HG03460 (cell line): ENCODE measurements at regions not wholly inside any gene's neighbourhood (a gene's known extent, or its start where the extent isn't known, plus 50 kb on each side); places are given as distances from the start of the nearest gene placed in this dataset.
"Not testable (repeated sequence)": the region's sequence is repeated elsewhere in the genome, so short reads cannot be mapped to it uniquely, and the experiment has no call there.

Source experiments
- ATAC-seq: cut with Tn5 transposase; IDR thresholded peaks from one replicate; pipeline ENCODE4 v1.9.1; 2021; ENCODE audit not compliant: unreplicated experiment

DNA sequence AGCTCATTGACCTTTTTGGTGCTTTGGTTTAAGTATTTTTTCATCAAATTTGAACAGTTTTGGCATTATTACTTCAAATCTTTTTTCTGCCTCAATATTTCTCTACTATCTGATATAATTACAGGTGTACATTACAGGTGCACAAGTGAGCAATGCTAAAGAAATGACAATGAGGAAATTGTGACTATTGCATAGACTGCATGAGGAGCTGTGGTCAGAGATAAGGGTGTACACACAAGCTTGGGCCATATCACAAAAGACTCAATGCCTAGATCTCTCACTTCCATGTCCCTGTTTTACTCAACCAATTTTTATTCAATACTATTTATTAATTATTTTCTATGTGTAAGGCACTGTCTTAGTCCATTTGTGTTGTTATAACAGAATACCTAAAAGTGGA is 251.0 kb upstream of the UBASH3B start:
- no peak for ATAC-seq

DNA sequence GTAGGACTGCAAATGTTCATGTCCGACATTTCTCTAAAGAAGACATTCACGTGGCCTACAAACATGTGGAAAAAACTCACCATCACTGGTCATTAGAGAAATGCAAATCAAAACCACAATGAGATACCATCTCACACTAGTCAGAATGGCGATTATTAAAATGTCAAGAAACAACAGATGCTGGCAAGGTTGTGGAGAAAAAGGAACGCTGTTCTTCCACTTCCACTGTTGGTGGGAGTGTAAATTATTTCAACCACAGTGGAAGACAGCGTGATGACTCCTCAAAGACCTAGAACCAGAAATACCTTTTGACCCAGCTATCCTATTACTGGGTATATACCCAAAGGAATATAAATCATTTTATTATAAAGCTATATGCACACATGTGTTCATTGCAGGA is 253.9 kb upstream of the UBASH3B start:
- ATAC-seq = not testable (repeated sequence)

DNA sequence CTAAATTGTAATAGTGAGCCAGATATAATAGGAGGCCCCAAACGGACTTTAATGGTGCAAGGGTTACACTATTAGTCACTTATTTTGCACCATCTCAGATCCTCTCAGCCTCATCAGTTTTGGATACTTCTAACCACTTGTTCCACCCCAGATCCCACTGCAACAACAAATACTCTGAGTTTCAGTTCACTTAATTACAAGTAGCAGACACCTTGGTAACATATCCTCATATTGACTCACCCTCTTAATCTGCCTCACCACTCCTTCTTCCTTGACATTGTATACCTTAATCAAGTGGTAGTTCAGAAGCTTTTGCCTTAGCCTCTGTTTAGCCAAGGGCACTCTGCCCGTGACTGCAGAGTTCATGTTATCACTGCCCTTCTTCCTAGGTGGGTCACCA is 256.1 kb upstream of the UBASH3B start:
- ATAC-seq = no peak

DNA sequence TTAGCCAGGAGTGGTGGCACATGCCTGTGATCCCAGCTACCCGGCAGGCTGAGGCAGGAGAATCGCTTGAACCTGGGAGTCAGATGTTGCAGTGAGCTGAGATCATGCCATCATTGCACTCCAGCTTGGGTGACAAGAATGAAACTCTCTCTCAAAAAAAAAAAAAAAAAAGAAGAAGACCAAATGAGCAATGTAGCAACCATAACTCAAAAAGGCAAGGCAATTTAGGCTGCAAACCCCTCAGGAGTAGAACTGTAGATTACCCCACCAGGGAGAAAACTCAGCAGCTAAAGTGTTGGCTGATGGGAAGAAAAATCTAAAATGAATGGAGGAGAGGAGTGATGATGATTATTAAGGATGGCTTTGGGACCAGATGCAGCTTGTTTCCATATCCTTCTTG is 256.7 kb upstream of the UBASH3B start:
- no peak for ATAC-seq

DNA sequence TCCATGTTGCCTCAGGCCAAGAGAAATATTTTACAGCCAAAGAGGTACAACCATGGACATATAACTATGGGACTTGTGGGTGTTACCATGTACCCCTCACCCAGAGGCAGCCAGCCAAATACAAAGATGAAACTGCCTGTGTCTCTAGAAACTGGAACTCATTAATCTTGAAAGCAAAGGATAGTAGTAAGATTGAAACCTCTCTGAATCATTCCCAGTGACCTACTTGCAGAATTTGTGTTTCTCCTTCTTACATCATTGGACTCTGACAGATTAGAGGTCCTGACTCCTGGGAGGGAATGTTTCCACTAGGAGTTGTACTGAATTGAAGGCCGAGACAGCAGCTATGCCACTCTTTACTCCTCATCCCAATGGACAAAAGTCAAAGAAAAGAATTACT is 257.4 kb upstream of the UBASH3B start:
- ATAC-seq = no peak

DNA sequence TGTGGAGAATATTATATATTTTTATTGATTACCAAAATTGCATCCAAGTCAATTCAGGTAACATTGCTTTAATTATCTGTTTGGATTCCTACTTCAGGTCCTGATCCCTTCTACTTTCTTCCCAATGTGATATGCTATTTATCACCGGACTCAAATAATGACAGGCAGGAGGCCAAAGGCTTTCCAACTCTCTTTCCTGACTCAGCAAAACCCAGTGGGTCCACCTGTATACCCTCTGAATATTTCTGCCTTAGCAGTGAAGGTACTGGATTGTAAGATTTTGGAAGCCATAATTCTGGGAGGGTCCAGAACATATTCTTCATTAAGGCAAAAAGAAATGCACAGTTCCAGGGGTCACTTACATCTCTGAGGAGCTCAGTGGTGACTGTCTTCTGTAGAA is 260.2 kb upstream of the UBASH3B start:
- no peak for ATAC-seq

DNA sequence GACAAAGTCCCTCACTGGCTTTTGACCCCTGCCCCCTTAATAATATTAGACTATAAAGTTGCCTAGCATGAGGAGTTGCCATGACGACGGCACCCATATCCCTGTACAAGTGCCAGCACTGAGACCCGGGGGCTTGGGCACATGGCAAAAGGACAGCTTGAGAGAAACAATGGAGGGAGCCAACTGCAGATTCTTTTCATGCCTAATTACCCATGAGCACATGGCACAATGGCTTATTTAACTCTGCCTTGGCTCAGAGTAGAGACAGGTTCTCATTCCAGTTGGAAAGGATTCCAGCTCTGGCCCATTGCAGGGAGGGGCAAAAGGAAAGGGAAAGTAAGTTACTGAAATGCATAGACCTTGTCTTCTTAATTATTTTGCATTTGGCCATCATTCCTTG is 261.2 kb upstream of the UBASH3B start:
- ATAC-seq = no peak

DNA sequence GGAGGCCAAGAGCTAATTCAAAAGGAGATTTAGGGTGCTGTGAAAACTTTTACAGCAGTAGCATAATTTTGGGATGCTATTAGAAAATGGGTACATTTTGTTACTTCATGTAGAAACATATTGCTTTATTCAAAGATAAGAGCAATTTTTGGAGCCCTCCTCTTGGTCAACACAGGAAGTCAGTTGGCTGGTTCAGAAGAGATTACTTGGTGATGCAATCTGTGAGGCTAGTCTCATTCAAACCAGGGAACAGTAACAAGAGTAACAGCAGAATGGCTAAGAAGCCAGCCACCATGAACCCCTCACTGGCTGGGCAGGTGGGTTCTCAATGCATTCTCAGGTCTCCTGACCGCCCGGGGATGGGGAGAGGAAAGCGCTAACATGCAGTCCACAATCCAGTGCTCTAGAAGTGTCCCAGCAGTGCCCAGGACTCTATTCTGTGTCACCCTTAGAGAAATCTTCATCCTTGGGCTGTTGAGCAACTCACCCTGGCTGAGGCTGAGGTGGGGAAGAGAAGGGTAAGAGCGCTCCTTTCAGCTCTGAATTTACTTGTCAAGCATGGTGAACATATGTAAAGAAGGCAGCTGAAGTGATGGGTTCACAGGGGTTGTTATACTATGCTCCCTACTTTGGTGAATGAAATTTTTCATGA is 262.2 kb upstream of the UBASH3B start:
- ATAC-seq = no peak

DNA sequence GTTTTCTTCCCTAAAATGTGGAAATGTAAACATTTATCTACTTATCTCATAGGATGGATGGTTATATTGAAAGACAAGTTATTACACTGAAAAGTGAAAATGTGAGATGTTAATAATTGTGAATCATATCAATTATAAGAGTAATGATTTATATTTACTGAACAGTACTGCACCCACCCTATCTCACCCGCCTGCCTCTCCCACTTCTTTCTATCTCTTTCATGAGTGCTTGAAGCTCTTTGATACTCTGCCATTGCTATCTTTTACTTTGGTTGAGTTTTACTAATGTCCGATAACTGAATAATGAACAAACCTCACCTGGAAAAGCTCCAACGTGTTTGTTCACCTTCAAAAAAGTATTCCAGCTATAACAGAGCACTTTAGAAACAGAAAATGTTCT is 263.0 kb upstream of the UBASH3B start:
- no peak for ATAC-seq

DNA sequence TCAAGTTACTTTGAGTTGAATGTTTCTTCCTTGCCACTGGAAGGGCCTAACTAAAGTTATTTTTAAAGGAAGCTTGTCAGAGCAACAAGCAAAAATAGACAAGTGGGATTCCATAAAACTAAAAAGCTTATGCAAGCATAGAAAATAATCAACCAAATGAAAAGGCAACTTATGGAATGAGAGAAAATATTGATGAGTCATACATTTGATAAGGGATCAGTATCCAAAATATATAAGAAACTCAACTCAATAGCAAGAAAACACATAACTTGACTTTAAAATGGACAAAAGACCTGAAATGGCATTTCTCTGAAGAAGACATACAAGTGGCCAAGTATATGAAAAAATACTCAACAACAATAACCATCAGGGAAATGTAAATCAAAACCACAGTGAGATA is 264.5 kb upstream of the UBASH3B start:
- no peak for ATAC-seq

DNA sequence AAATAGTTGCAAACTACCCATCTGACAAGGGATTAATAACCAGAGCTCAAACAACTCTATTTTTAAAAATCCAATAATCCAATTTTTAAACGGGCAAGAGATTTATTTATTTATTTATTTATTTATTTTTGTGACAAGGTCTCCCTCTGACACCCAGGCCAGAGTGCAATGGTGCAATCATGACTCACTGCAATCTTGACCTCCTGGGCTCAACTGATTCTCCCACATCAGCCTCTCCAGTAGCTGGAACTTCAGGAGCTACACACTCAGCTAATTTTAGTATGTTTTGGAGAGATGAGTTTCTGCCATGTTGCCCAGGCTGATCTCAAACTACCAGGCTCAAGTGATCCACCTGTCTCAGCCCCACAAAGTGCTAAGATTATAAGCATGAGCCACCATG is 267.2 kb upstream of the BLID start:
- ATAC-seq = no peak

DNA sequence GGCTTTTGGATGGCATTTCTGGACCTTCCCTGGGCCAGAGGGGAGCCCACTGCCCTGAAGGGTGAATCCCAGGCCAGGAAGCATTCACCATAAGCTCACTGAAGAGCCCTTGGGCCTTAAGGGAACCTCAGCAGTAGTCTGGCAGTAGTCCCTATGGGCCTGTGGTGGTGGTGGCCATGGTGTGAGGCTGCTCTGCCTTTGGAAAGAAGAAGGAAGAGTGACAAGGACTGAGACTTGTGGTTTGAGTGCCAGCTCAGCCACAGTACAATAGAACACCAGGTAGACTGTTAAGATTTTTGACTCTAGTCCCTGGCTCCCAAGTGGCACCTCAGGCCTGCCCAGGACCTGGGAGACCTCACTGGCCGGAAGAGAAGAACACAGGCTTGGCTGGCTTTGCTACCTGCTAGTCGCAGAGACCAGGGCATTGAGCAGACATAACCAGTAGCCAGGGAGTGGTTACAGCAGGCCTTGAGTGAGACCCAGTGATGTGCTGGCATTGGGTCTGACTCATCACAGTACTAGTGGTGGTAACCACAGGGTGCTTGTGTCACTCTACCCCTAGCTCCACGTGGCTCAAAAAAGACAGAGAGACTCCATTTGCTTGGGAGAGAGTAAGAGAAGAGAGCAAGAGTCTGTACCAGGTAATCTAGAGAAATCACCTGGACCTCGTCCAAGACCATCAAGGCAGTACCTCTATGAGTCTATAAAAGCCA is 259.8 kb upstream of the BLID start:
- no peak for ATAC-seq

DNA sequence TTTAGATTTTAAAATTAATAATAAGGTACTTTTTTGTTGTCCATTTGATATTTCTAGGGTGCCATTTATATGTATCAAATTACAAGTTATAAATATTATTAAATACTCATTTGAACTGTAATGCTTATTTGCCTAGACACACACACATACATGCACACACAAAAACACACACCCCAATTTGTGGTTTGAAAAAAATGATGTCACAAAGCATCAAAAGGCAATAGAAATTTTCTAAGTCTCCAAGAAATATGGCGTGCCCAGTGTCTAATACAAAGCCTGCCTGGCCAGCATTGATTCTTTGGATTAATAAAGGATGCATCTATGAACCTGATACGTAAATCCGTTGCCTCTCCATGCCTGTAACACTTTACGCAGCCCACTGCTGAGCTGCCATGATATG is 252.8 kb upstream of the BLID start:
- no peak for ATAC-seq

DNA sequence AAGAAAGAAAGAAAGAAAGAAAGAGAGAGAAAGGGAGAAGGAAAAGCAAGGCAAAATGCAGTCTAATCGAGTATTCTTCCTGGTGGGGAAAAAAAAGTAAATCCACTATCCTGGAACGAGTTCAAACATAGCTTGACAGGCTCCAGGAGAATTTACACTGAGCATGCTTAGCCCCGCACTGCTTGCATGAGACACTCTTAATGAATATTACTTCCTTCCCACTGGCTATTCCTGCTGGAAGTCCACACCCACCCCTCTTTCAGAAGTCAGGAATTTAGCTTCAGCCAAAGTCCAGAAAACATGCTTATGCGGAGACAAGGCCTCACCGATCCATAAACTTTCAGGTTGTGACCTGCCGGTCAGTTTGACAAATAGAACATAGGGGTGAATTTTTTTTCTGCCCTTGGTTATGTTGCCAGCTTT is 251.8 kb upstream of the BLID start:
- no peak for ATAC-seq

DNA sequence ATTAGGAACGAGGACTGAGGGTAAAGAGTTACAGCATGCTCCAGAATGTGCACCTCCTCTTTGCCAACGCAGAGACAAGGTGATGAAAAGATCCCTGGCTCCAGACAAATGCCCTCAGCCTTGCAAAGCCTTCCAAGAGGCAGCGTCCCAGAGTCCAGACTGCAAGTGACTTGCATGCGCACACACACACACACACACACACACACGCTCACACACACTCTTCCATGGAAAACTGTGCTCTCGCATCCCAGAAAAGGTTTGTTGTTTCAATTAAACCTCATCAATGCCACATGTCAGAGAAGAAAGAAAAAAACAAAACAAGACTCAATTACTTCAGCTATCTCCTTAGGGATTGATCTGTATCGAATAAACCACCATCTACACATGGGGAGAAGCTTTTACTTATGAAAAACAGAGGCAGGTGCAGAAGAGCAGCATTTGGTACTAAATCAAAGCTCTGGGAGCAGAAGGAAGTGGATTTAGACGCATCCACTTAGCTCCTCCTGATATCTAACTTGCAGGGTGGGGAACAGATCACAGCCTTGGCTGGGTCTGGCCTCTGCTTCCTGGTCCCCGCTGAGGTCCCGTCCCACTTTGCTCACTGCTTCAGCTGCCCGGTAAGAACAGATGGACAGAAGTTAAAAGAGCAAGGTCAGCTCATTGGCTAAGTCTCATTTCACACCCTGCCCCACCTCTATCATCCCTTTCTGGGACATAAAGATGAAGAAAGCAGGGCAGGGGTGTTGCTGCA is 249.8 kb upstream of the BLID start:
- no peak for ATAC-seq

DNA sequence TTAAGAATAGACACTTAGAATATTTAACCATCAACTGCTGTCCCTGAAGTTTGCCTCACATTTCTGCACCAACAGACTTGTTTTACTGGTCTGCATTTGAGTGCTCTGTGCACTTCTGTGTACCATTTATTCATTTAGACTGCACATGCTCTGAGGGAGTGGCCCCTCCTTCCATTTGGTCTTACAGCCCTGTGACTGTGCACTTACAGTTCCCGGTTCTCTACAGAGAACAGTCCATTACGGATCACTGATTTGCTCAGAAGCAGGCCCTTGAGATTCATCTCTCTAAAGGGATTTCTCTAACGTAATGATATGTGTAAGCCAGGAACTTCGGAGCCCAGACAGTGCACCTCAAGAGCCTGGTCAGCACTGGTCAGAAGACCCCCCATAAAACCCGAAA is 247.3 kb upstream of the BLID start:
- ATAC-seq = no peak

DNA sequence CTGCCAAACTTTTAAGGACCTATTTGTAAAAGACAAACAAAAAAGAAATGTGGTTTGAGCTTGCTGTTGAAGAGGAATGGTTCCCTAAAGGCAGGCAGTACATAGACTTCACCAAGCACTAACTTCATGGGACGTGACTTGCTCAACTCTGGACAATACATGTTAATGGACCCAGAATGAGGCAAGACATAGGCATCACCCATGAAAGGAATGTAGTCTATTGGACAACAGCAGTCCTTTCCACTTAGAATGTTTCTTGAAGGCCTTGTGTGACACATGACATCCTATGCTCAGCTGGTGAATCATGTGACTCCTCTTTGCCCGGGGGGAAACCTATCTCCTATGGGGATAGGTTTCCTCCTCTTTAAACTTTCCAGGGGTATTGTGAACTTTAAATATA is 246.4 kb upstream of the BLID start:
- no peak for ATAC-seq

DNA sequence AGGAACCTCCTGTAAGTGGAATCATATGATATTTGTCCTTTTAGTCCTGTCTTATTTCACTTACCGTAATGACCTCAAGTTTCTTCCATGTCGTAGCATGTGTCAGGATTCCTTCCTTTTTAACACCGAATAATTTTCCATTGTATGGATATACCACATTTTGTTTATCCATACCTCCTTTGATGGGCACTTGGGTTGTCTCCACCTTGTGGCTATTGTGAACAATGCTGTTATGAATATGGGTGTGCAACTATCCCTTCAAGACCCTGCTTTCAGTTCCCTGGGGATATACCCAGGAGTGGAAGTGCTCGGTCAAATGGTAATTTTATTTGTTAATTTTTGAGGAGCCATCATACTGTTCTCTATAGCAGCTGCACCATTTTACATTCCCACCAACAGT is 244.9 kb upstream of the BLID start:
- no peak for ATAC-seq

DNA sequence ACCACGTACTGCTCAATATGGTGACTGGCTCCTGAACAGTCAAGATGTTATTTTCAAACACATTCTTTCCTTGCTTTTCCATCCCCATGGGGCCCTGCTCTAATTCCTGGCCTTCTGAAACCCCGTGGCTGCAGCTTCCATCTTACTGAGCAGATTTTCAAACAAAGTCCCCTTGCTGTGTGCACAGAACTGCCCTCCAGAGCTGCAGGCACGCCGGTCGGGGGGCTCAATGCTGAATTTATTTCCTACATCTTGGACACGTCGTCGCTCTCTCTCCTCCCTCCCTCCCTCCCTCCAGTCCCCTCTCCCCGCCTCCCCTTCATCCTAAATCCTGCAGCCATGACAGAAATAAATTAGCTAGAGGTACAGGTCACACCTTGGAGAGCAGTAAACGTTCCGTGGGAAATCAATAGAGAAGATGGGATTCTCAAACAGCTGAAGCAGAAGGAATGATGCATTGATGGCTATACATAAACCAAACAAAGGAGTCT is 243.1 kb upstream of the BLID start:
- no peak for ATAC-seq

DNA sequence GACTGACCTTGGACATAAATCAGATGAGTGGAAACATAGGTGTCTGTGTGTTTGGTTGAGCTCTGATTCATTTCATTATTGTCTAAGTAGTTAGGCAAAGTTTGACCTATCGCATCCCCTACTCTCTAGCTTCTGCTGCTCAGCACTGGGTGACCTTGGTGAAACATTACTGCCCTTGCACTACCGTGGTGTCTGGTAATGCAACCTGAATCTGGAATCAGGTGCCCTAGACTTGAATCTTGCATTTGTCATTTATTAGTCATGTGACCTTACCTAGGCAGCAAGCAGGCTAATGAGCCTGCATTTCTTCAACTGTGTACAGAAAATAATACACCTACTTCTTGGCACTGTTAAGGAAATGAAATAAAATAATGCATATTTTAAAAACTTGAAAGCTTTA is 242.3 kb upstream of the BLID start:
- ATAC-seq = no peak

DNA sequence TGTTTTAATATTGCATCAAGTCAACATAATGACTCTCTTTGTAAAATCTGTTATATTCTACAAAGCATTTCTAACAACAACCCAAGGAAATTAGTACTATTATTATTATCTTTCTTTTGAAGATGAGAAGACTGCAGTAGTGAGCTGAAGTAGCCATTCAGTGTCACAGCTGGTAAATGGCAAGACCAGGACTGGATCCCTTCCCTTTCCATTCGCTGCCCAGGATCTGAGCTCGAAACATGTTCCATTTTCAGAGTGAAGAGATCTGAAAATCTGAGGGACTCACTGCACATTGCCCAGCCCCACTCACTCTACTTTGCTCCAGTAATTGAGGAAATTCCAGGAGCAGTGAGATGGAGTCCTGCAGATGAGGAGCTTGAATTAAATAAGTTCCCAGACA is 240.0 kb upstream of the BLID start:
- no peak for ATAC-seq

DNA sequence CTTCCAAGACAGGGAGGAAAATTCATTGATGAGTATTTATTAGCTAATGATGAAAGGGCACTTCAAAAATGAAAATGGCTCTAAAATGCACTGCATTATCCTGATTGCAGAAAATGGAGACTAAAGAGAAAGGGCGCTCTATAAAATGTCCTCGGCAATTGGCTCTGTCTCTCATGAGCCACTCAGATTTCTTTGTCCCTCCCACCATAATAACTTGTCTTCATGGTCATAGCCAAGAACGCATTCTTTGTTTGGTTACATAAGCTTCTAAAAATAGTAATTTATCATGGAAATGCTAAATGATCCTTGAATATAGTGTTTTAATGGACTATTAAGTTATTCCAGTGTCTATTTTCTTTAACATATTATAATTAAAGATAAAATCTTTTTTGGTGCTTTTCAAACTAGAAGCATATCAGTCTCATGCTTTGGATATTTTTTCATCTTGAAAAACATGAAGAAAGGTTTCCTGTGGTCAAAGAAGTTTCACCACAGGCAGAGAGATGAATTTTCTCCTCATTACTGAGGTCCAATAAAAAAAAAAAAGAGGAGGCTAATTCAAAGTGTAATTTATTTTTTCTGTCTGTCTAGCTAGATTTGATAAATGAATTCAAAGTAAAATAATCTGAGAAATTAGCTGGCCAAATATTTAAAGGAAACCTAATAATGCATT is 238.1 kb upstream of the BLID start:
- no peak for ATAC-seq
